Stimulated activated CD4-positive, alpha-beta T cell treated with anti-CD3 and anti-CD28 coated beads, Interleukin-15, amount 100 ng/mL, for 24 hours (primary cell): ENCODE measurements at regions not wholly inside any gene's neighbourhood (a gene's known extent, or its start where the extent isn't known, plus 50 kb on each side); places are given as distances from the start of the nearest gene placed in this dataset.

ENCODE experiments used
- DNase-seq: peaks from one replicate; pipeline ENCODE4 v3.0.0-alpha.2; 2020

GRCh38 chr2:167420211-167420610 lies 531.9 kb downstream of the XIRP2 start:
- no peak for DNase-seq

- DNase-seq = no peak
Measured at GRCh38 chr2:167415068-167415467, 526.8 kb downstream of the XIRP2 start.

- no peak for DNase-seq
Measured at GRCh38 chr2:167411367-167411766, 523.1 kb downstream of the XIRP2 start.

GRCh38 chr2:167406558-167406957 lies 518.3 kb downstream of the XIRP2 start:
- DNase-seq = no peak

- DNase-seq = no peak
Measured at GRCh38 chr2:167404627-167405284, 516.5 kb downstream of the XIRP2 start.

GRCh38 chr2:167401309-167401708 lies 513.0 kb downstream of the XIRP2 start:
- DNase-seq = no peak

GRCh38 chr2:167400546-167400945 lies 512.3 kb downstream of the XIRP2 start:
- no peak for DNase-seq

- no peak for DNase-seq
Measured at GRCh38 chr2:167398873-167399272, 510.6 kb downstream of the XIRP2 start.

- no peak for DNase-seq
Measured at GRCh38 chr2:167388901-167389300, 500.6 kb downstream of the XIRP2 start.

- no peak for DNase-seq
Measured at GRCh38 chr2:167388497-167388896, 500.2 kb downstream of the XIRP2 start.

GRCh38 chr2:167386694-167387093 lies 498.4 kb downstream of the XIRP2 start:
- DNase-seq = no peak

- no peak for DNase-seq
Measured at GRCh38 chr2:167383610-167384194, 495.4 kb downstream of the XIRP2 start.

GRCh38 chr2:167381349-167381748 lies 493.1 kb downstream of the XIRP2 start:
- no peak for DNase-seq

- DNase-seq = no peak
Measured at GRCh38 chr2:167380555-167380954, 492.3 kb downstream of the XIRP2 start.

GRCh38 chr2:167380094-167380493 lies 491.8 kb downstream of the XIRP2 start:
- no peak for DNase-seq

GRCh38 chr2:167369083-167369482 lies 480.8 kb downstream of the XIRP2 start:
- DNase-seq = no peak

GRCh38 chr2:167368371-167368770 lies 480.1 kb downstream of the XIRP2 start:
- no peak for DNase-seq

- DNase-seq = no peak
Measured at GRCh38 chr2:167365216-167365615, 476.9 kb downstream of the XIRP2 start.

- no peak for DNase-seq
Measured at GRCh38 chr2:167361426-167361825, 473.1 kb downstream of the XIRP2 start.

GRCh38 chr2:167355821-167356220 lies 467.5 kb downstream of the XIRP2 start:
- no peak for DNase-seq

GRCh38 chr2:167353605-167354280 lies 465.5 kb downstream of the XIRP2 start:
- DNase-seq = no peak

- DNase-seq = no peak
Measured at GRCh38 chr2:167345559-167345958, 457.3 kb downstream of the XIRP2 start.

- DNase-seq = no peak
Measured at GRCh38 chr2:167342769-167343168, 454.5 kb downstream of the XIRP2 start.

GRCh38 chr2:167340322-167340721 lies 452.0 kb downstream of the XIRP2 start:
- DNase-seq = no peak
